Esophagus squamous epithelium (tissue), 5 donors: ENCODE measurements at regions not wholly inside any gene's neighbourhood (a gene's known extent, or its start where the extent isn't known, plus 50 kb on each side); places are given as distances from the start of the nearest gene placed in this dataset.
"Not testable (repeated sequence)": the region's sequence is repeated elsewhere in the genome, so short reads cannot be mapped to it uniquely, and the experiment has no call there.

Experiments
- DNase-seq: peaks from one replicate; lab custom pipeline; 2025; lab: John Stamatoyannopoulos, UW
- H3K27ac ChIP-seq, 4 donors: fragments of 200-600 bp; sonication (generic); one replicate each; pipeline ENCODE4 v1.5.1; 2016 to 2019; ENCODE audit warnings: mild to moderate bottlenecking in 1 of 4
- H3K27me3 ChIP-seq, 4 donors: fragments of 200-600 bp; sonication (generic); 1 replicate in 3 of 4; 2 replicates in 1 of 4; pipeline versions ENCODE4 v1.5.1 to v1.6.0; 2017 to 2021; ENCODE audit warnings: antibody characterized with exemption in 1 of 4
- H3K36me3 ChIP-seq, 3 donors: fragments of 200-600 bp; sonication (generic); one replicate each; pipeline ENCODE4 v1.5.1; 2016 to 2019
- H3K4me1 ChIP-seq, 3 donors: fragments of 200-600 bp; sonication (generic); one replicate each; pipeline ENCODE4 v1.5.1; 2017 to 2019
- H3K4me3 ChIP-seq, 4 donors: fragments of 200-600 bp; sonication (generic); 1 replicate in 3 of 4; 2 replicates in 1 of 4; pipeline ENCODE4 v1.5.1; 2016 to 2019; ENCODE audit warnings: mild to moderate bottlenecking in 2 of 4, moderate library complexity in 1 of 4
- H3K9me3 ChIP-seq, 3 donors: fragments of 200-600 bp; sonication (generic); one replicate each; pipeline ENCODE4 v1.5.1; 2016 to 2019
- POLR2A ChIP-seq, 4 donors: fragments of 450-650 bp; IDR thresholded peaks; one replicate each; pipeline ENCODE4 v1.6.1; 2017; ENCODE audit warnings: antibody characterized with exemption in 4 of 4, mild to moderate bottlenecking in 4 of 4, moderate library complexity in 3 of 4
- WGBS, 2 donors: methylation state at CpG; one replicate each; pipeline ENCODE4 v1.1.5; 2018; 5-methylcytosine and 5-hydroxymethylcytosine counted together
- intact Hi-C: fragments of 100-400 bp; cut with DNase I; formaldehyde crosslinking; loops from one replicate; pipeline ENCODE4 v1.15.0; 2022
- TF ChIP-seq, protein P1 (sequence below), 6 experiments: fragments of 450-650 bp in 4 of 6; fragments of 200-600 bp in 2 of 6; sonication (generic) in 2 of 6; IDR thresholded peaks; one replicate each; pipeline ENCODE4 v1.5.1; 2016 to 2019; ENCODE audit warnings: antibody characterized with exemption in 6 of 6, mild to moderate bottlenecking in 4 of 6, moderate library complexity in 4 of 6
- donor health status: DM: yes; HTN: yes; CAD: no.

DNA sequence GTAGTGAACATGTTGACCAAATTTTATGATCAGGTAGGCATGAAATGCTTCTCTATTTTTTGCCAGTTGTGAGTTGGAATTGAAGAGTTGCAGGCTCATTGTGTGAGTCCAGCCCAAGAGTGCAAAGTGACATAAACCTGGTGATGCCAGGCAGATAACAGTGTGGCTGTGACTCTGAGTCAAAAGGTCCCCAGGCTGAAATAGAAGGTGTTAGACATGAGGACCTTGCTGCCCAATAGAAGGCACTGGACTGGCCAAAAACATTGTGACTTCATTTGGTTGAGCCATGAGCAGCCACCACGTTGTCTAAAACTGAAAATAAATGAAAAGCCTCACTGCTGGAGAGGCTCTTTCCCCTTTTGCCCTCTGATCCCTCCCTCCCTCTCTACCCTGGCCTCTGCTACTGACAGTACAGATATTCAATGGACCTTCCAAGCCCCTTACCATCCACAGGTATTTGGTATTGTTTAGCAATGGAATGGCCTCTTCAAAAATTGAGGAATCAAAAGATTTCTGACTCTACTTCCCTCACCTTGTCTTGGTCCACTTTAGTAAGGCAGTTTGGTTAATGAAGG is 67.8 kb upstream of the ABCD3 start:
- no peak for TF ChIP-seq POLR2A (IDR thresholded peaks at IDR 0.05)
- TF ChIP-seq, protein P1, sequence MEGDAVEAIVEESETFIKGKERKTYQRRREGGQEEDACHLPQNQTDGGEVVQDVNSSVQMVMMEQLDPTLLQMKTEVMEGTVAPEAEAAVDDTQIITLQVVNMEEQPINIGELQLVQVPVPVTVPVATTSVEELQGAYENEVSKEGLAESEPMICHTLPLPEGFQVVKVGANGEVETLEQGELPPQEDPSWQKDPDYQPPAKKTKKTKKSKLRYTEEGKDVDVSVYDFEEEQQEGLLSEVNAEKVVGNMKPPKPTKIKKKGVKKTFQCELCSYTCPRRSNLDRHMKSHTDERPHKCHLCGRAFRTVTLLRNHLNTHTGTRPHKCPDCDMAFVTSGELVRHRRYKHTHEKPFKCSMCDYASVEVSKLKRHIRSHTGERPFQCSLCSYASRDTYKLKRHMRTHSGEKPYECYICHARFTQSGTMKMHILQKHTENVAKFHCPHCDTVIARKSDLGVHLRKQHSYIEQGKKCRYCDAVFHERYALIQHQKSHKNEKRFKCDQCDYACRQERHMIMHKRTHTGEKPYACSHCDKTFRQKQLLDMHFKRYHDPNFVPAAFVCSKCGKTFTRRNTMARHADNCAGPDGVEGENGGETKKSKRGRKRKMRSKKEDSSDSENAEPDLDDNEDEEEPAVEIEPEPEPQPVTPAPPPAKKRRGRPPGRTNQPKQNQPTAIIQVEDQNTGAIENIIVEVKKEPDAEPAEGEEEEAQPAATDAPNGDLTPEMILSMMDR (IDR thresholded peaks at IDR 0.05): no peak
- no peaks in the 10 kb centered on the region for H3K9me3 ChIP-seq
- H3K27ac ChIP-seq: no peak overlapping the region
- no peaks in the 10 kb centered on the region for H3K36me3 ChIP-seq
- intact Hi-C loops: no loop called here
- H3K4me1 ChIP-seq: peaks cover 0 to 6% (median 0%) of the 10 kb centered on the region in 3 donors
- 12 to 24% methylated on average over 1 of the region's 1 CpG for WGBS, 2 donors
- H3K4me3 ChIP-seq: no peak overlapping the region
- no peak for DNase-seq
- peaks cover 0 to 60% (median 4%) of the 10 kb centered on the region in 4 donors for H3K27me3 ChIP-seq

DNA sequence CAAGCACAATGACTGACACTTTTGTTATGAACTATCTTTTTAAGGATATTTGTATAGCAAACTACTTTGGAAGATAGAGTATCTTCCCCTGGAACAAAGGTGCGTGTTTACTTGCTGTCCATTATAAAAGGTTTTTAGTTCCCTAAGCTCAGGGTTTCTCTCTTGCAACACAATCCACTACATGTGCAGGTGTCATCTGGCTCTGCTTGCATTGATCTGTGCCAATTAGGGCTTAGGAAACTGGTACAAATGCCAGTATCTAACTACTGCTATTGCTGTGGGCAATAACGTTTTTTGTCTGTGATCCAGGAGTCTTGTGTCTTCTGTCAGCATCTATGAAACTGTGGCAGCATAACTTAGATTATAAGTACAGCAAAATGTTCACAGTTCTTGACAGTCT is 68.3 kb upstream of the ABCD3 start:
- H3K9me3 ChIP-seq: no peaks in the 10 kb centered on the region
- no peak for DNase-seq
- intact Hi-C loops: no loop called here
- WGBS, 2 donors: 40 to 41% methylated on average over 2 of the region's 2 CpGs
- no peak overlapping the region for H3K4me3 ChIP-seq
- TF ChIP-seq, protein P1 (IDR thresholded peaks at IDR 0.05): no peak
- TF ChIP-seq POLR2A (IDR thresholded peaks at IDR 0.05): no peak
- no peak overlapping the region for H3K27ac ChIP-seq
- H3K4me1 ChIP-seq: peaks cover 0 to 6% (median 0%) of the 10 kb centered on the region in 3 donors
- no peaks in the 10 kb centered on the region for H3K36me3 ChIP-seq
- H3K27me3 ChIP-seq: peaks cover 0 to 54% (median 4%) of the 10 kb centered on the region in 4 donors

DNA sequence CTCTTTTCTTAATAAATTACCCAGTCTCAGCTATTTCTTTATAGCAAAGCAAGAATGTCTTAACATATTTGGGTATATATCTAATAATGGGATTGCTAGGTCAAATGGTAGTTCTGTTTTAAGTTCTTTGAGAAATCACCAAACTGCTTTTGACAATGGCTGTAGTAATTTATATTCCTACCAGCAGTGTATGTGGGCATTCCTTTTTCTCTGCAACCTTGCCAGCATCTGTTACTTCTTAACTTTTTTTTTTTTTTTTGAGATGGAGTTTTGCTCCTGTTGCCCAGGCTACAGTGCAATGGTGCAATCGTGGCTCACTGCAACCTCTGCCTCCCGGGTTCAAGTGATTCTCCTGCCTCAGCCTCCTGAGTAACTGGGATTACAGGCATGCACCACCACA is 69.8 kb upstream of the ABCD3 start:
- H3K27ac ChIP-seq, intact Hi-C loops, H3K4me1 ChIP-seq, H3K4me3 ChIP-seq, H3K9me3 ChIP-seq, H3K36me3 ChIP-seq, DNase-seq: not testable (repeated sequence)
- WGBS, 2 donors: 57 to 80% methylated on average over 2 of the region's 2 CpGs
- H3K27me3 ChIP-seq: peaks cover 0 to 43% (median 3%) of the 10 kb centered on the region in 4 donors

DNA sequence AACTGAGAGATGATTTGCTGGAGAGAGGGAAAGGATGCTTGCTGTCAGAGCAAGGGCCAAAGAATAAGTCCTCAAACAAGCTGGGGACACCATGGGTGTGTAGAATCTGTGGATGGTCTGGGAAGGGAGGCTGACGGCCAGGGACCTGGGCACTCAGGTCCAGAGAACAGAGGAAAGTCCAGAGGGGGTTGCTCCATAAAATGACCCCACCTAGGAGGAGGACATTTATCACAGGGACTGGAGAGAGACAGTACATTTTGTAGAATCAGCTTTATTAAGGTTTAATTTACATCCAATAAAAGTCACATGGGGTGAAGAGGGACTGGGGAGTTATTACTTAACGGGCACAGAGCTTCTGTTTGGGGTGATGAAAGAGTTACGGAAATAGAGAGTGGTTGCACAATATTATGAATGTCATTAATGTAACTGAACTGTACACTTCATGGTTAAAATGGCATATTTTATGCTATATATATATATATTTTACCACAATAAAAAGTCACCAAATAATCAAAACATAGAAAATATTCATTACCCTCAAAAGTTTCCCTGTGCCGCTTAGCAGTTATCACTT is 73.0 kb upstream of the ABCD3 start:
- Histone ChIP-seq H3K36me3 (no peaks in the 10 kb centered on the region), H3K4me1 (peaks cover 0 to 6% (median 0%) of the 10 kb centered on the region in 3 donors), H3K27ac (no peak overlapping the region), H3K27me3 (peaks cover 0 to 18% (median 0%) of the 10 kb centered on the region in 4 donors), H3K4me3 (no peak overlapping the region), H3K9me3 (no peaks in the 10 kb centered on the region)
- intact Hi-C loops: no loop called here
- TF ChIP-seq, protein P1 (IDR thresholded peaks at IDR 0.05): no peak
- no peak for TF ChIP-seq POLR2A (IDR thresholded peaks at IDR 0.05)
- WGBS, 2 donors: 73 to 74% methylated on average over 4 of the region's 4 CpGs
- no peak for DNase-seq

DNA sequence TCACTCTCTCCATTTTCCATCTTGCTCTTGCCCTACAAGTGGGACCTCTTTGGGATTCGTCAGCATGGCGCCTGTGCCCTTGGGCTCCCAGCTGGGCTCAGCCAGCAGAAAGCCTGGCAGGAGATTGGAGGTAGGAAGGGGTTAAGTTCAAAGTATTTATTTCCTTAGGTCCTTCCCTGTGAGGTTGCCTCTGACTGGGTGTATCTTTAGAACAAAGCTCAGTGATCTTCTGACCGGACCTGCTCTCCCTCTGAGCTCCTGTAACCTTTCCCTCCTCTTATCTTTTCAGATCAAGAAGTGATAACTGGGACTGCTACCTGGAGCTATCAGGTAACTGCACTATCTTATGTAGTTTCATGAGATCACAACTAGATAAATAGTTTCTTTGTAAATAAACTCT is 75.8 kb upstream of the ABCD3 start:
- Histone ChIP-seq H3K27ac (no peak overlapping the region), H3K9me3 (no peaks in the 10 kb centered on the region), H3K4me3 (no peak overlapping the region), H3K4me1 (no peaks in the 10 kb centered on the region), H3K27me3 (no peaks in the 10 kb centered on the region), H3K36me3 (no peaks in the 10 kb centered on the region)
- intact Hi-C loops: no loop called here
- no peak for DNase-seq
- WGBS, 2 donors: 69 to 70% methylated on average over 3 of the region's 3 CpGs
- TF ChIP-seq, protein P1 (IDR thresholded peaks at IDR 0.05): no peak
- no peak for TF ChIP-seq POLR2A (IDR thresholded peaks at IDR 0.05)
